GM12878 (cell line): ENCODE measurements at regions not wholly inside any gene's neighbourhood (a gene's known extent, or its start where the extent isn't known, plus 50 kb on each side); places are given as distances from the start of the nearest gene placed in this dataset.

Experiments
- ATAC-seq: fragments of 200-7000 bp; cut with Tn5 transposase; 3 replicates; pipeline ENCODE4 v1.9.1; 2020; ENCODE audit warnings: mild to moderate bottlenecking, moderate library complexity
- BruUV-seq: library from RNA; stranded (reverse); fragments of 400-500 nt; replicated peaks from 2 replicates; lab custom pipeline; 2021; lab: Mats Ljungman, UMichigan
- CTCF ChIA-PET: fragments of 300-600 bp; sonication (Branson Sonifier 250); formaldehyde crosslinking; extraction: SDS; loops from one replicate; lab custom pipeline; 2021; ENCODE audit warnings: inconsistent platforms; lab: Yijun Ruan, JAX
- POLR2A ChIA-PET: fragments of 350-600 bp; formaldehyde crosslinking; extraction: SDS; loops from one replicate; lab custom pipeline; 2021; ENCODE audit warnings: inconsistent platforms; lab: Charles Lee
- RAD21 ChIA-PET: fragments of 300-600 bp; sonication (Branson Sonifier 250); formaldehyde crosslinking; loops from one replicate; lab custom pipeline; 2023; ENCODE audit warnings: antibody characterized with exemption; ENCODE audit not compliant: unreplicated experiment; lab: Charles Lee
- SMC1A ChIA-PET: fragments of 300-600 bp; sonication (Branson Sonifier 250); formaldehyde crosslinking; loops from one replicate; lab custom pipeline; 2023; ENCODE audit not compliant: unreplicated experiment, uncharacterized antibody; lab: Charles Lee
- DNase-seq: peaks from one replicate; pipeline ENCODE4 v3.0.0-alpha.2; 2011; ENCODE audit warnings: low read depth, low spot score
- FAIRE-seq: peaks from 3 replicates; lab custom pipeline; 2011; peaks lifted over from hg19 to GRCh38; lab: Jason Lieb, UNC
- H2AFZ ChIP-seq: 2 replicates; pipeline ENCODE4 v1.6.0; 2011; ENCODE audit warnings: low read depth, low read length, control low read depth; ENCODE audit not compliant: control insufficient read depth
- H3K27ac ChIP-seq: 2 replicates; pipeline ENCODE4 v1.5.1; 2011; ENCODE audit warnings: control low read depth; ENCODE audit not compliant: control insufficient read depth, insufficient read depth
- H3K27me3 ChIP-seq, 2 experiments: replicated peaks in 1 of 2; 2 replicates each; pipeline versions ENCODE4 v1.6.0 to v1.6.1; 2011; ENCODE audit warnings: low read length in 1 of 2; ENCODE audit not compliant: control insufficient read depth in 2 of 2, insufficient read depth in 2 of 2
- H3K36me3 ChIP-seq, 2 experiments: 2 replicates each; pipeline ENCODE4 v1.5.1; 2011; ENCODE audit warnings: low read length in 1 of 2; ENCODE audit not compliant: control insufficient read depth in 2 of 2, insufficient read depth in 2 of 2
- H3K4me1 ChIP-seq: 2 replicates; pipeline ENCODE4 v1.6.1; 2011; ENCODE audit warnings: mild to moderate bottlenecking, low read length, moderate library complexity, mixed read lengths; ENCODE audit not compliant: control insufficient read depth, insufficient read depth
- H3K4me2 ChIP-seq: 2 replicates; pipeline ENCODE4 v1.6.0; 2011; ENCODE audit warnings: control low read depth; ENCODE audit not compliant: control insufficient read depth, insufficient read depth
- H3K4me3 ChIP-seq: fragments of 200-600 bp; sonication (generic); 2 replicates; pipeline ENCODE4 v1.5.1; 2016
- H3K79me2 ChIP-seq: 2 replicates; pipeline ENCODE4 v1.6.0; 2011; ENCODE audit warnings: low read length; ENCODE audit not compliant: control insufficient read depth, insufficient read depth
- H3K9ac ChIP-seq: 2 replicates; pipeline ENCODE4 v1.8.0; 2011; ENCODE audit warnings: low read length, control low read depth, mixed read lengths; ENCODE audit not compliant: control insufficient read depth, insufficient read depth
- H3K9me3 ChIP-seq: replicated peaks from 3 replicates; pipeline ENCODE4 v1.5.1; 2011; ENCODE audit warnings: mild to moderate bottlenecking, low read length; ENCODE audit not compliant: control insufficient read depth, insufficient read depth
- H4K20me1 ChIP-seq: 2 replicates; pipeline ENCODE4 v1.6.0; 2011; ENCODE audit not compliant: control insufficient read depth, insufficient read depth
- CBFB ChIP-seq: IDR thresholded peaks from 2 replicates; pipeline ENCODE4 v1.6.1; 2016; ENCODE audit warnings: antibody characterized with exemption, low read depth
- CREB1 ChIP-seq: IDR thresholded peaks from 2 replicates; pipeline ENCODE4 v1.6.1; 2012; ENCODE audit warnings: low read depth, mild to moderate bottlenecking, inconsistent platforms
- EZH2 ChIP-seq: IDR thresholded peaks from 2 replicates; pipeline ENCODE4 v1.6.1; 2012; ENCODE audit warnings: low read depth, mild to moderate bottlenecking, control low read depth, inconsistent platforms, low read length, borderline replicate concordance; ENCODE audit not compliant: control insufficient read depth
- IKZF2 ChIP-seq, 2 experiments: fragments of 450-650 bp; IDR thresholded peaks; 2 replicates each; pipeline ENCODE4 v1.6.1; 2017; ENCODE audit warnings: mild to moderate bottlenecking in 2 of 2, moderate library complexity in 2 of 2
- MEF2A ChIP-seq: IDR thresholded peaks from 2 replicates; pipeline ENCODE4 v1.6.1; 2011; ENCODE audit warnings: low read depth, mild to moderate bottlenecking, low read length, moderate library complexity; ENCODE audit not compliant: insufficient read depth
- MXI1 ChIP-seq: fragments of 150-350 bp; IDR thresholded peaks from 2 replicates; pipeline ENCODE4 v1.6.1; 2011; ENCODE audit warnings: low read depth, mild to moderate bottlenecking, inconsistent platforms, low read length, improper control_type of control experiment
- MYB ChIP-seq: fragments of 150-350 bp; IDR thresholded peaks from 2 replicates; pipeline ENCODE4 v1.6.1; 2014; ENCODE audit warnings: mild to moderate bottlenecking, low read depth, low read length, borderline replicate concordance
- MYC ChIP-seq: IDR thresholded peaks from 2 replicates; pipeline ENCODE4 v1.6.1; 2011; ENCODE audit warnings: mild to moderate bottlenecking, low read length, moderate library complexity, inconsistent platforms; ENCODE audit not compliant: insufficient read depth, insufficient replicate concordance, insufficient read length, severe bottlenecking
- NR2C1 ChIP-seq: fragments of 450-650 bp; IDR thresholded peaks from 2 replicates; pipeline ENCODE4 v1.6.1; 2017; ENCODE audit warnings: antibody characterized with exemption, mild to moderate bottlenecking, moderate library complexity
- RBBP5 ChIP-seq: fragments of 200-600 bp; sonication (generic); conservative IDR thresholded peaks from 2 replicates; pipeline ENCODE4 v1.6.1; 2016
- RFX5 ChIP-seq: IDR thresholded peaks from 2 replicates; pipeline ENCODE4 v1.6.1; 2011; ENCODE audit warnings: low read depth, low read length, improper control_type of control experiment
- SMAD5 ChIP-seq: IDR thresholded peaks from 2 replicates; pipeline ENCODE4 v1.6.1; 2016; ENCODE audit warnings: antibody characterized with exemption, low read depth
- TCF7 ChIP-seq: IDR thresholded peaks from 2 replicates; pipeline ENCODE4 v1.6.1; 2014; ENCODE audit warnings: antibody characterized with exemption, borderline replicate concordance
- ZSCAN29 ChIP-seq: fragments of 450-650 bp; IDR thresholded peaks from 2 replicates; pipeline ENCODE4 v1.6.1; 2017; ENCODE audit warnings: mild to moderate bottlenecking, moderate library complexity
- WGBS: methylation state at CpG from one replicate; pipeline ENCODE4 v1.1.6; 2016; ENCODE audit warnings: low lambda C conversion rate; ENCODE audit not compliant: insufficient replicate concordance, insufficient coverage; ENCODE audit errors: missing lambda C conversion rate; 5-methylcytosine and 5-hydroxymethylcytosine counted together
- in situ Hi-C: fragments of 300-500 bp; cut with MboI; formaldehyde crosslinking; loops from 9 replicates; pipeline ENCODE4 v1.14.3; 2018; ENCODE audit warnings: mixed read lengths
- intact Hi-C: fragments of 100-400 bp; cut with micrococcal nuclease; formaldehyde crosslinking; loops from one replicate; pipeline ENCODE4 v1.14.2; 2022; ENCODE audit not compliant: unreplicated experiment
- TF ChIP-seq, protein P1 (sequence below): fragments of 450-650 bp; IDR thresholded peaks from 2 replicates; pipeline ENCODE4 v1.6.1; 2016; ENCODE audit warnings: mild to moderate bottlenecking, moderate library complexity, borderline replicate concordance
- TF ChIP-seq, protein P2 (sequence below), 3 experiments: IDR thresholded peaks in 2 of 3; conservative IDR thresholded peaks in 1 of 3; 2 replicates each; pipeline ENCODE4 v1.5.1; 2011; ENCODE audit warnings: low read depth in 3 of 3, low read length in 3 of 3, mild to moderate bottlenecking in 3 of 3, control low read depth in 2 of 3, moderate library complexity in 2 of 3, inconsistent platforms in 1 of 3, mixed read lengths in 1 of 3; ENCODE audit not compliant: control insufficient read depth in 2 of 3, insufficient read depth in 1 of 3; ENCODE audit errors: extremely low read depth in 1 of 3
- TF ChIP-seq, protein P3 (sequence below): IDR thresholded peaks from 2 replicates; pipeline ENCODE4 v1.6.1; 2011; ENCODE audit warnings: mild to moderate bottlenecking, low read depth, low read length, moderate library complexity; ENCODE audit not compliant: insufficient replicate concordance

DNA sequence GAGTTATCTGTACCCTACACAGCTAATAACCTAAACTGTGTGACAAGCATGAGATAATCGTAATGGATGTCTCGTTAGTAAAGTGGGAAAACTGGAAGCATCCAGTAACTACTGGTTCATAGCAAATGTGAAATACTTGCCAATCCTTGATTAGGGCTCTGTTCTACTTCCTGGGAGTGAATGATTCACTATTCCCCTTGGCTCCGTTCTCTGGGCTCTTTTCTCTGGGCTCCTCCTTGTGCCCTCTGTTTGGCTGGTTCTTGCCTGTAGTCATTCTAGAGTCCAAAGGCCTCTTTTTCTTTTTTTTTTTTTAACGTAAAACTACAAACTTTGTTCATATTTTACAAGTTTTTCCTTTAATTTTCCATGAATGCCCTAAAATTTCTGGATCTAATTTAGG lies 465.8 kb upstream of the PLXNA2 start:
- ChIA-PET POLR2A (no interaction called here), CTCF (no interaction called here), SMC1A (no interaction called here), RAD21 (no interaction called here)
- FAIRE-seq (no peak), ATAC-seq (no peak), DNase-seq (no peak)
- Histone ChIP-seq H3K4me2 (no peak overlapping the region), H3K27me3 (no peaks in the 10 kb centered on the region), H3K27ac (no peak overlapping the region), H3K4me1 (no peaks in the 10 kb centered on the region), H3K9ac (no peak overlapping the region), H3K4me3 (no peak overlapping the region), H4K20me1 (no peaks in the 10 kb centered on the region), H3K9me3 (no peaks in the 10 kb centered on the region), H2AFZ (no peak overlapping the region), H3K79me2 (no peaks in the 10 kb centered on the region), H3K36me3 (no peaks in the 10 kb centered on the region)
- whole genome bisulfite sequencing, result 24% methylated on average over 4 of the region's 4 CpGs
- intact Hi-C loops (no loop called here), in situ Hi-C loops (no loop called here)
- BruUV-seq, result no TSS peak
- no peak for TF ChIP-seq NR2C1
- TF ChIP-seq, protein P1, sequence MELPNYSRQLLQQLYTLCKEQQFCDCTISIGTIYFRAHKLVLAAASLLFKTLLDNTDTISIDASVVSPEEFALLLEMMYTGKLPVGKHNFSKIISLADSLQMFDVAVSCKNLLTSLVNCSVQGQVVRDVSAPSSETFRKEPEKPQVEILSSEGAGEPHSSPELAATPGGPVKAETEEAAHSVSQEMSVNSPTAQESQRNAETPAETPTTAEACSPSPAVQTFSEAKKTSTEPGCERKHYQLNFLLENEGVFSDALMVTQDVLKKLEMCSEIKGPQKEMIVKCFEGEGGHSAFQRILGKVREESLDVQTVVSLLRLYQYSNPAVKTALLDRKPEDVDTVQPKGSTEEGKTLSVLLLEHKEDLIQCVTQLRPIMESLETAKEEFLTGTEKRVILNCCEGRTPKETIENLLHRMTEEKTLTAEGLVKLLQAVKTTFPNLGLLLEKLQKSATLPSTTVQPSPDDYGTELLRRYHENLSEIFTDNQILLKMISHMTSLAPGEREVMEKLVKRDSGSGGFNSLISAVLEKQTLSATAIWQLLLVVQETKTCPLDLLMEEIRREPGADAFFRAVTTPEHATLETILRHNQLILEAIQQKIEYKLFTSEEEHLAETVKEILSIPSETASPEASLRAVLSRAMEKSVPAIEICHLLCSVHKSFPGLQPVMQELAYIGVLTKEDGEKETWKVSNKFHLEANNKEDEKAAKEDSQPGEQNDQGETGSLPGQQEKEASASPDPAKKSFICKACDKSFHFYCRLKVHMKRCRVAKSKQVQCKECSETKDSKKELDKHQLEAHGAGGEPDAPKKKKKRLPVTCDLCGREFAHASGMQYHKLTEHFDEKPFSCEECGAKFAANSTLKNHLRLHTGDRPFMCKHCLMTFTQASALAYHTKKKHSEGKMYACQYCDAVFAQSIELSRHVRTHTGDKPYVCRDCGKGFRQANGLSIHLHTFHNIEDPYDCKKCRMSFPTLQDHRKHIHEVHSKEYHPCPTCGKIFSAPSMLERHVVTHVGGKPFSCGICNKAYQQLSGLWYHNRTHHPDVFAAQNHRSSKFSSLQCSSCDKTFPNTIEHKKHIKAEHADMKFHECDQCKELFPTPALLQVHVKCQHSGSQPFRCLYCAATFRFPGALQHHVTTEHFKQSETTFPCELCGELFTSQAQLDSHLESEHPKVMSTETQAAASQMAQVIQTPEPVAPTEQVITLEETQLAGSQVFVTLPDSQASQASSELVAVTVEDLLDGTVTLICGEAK, result no peak
- no peak for TF ChIP-seq RFX5
- no peak for TF ChIP-seq CREB1
- TF ChIP-seq MXI1, result no peak
- no peak for TF ChIP-seq MEF2A
- no peak for TF ChIP-seq SMAD5
- TF ChIP-seq MYC, result no peak
- TF ChIP-seq TCF7, result no peak
- TF ChIP-seq, protein P2, sequence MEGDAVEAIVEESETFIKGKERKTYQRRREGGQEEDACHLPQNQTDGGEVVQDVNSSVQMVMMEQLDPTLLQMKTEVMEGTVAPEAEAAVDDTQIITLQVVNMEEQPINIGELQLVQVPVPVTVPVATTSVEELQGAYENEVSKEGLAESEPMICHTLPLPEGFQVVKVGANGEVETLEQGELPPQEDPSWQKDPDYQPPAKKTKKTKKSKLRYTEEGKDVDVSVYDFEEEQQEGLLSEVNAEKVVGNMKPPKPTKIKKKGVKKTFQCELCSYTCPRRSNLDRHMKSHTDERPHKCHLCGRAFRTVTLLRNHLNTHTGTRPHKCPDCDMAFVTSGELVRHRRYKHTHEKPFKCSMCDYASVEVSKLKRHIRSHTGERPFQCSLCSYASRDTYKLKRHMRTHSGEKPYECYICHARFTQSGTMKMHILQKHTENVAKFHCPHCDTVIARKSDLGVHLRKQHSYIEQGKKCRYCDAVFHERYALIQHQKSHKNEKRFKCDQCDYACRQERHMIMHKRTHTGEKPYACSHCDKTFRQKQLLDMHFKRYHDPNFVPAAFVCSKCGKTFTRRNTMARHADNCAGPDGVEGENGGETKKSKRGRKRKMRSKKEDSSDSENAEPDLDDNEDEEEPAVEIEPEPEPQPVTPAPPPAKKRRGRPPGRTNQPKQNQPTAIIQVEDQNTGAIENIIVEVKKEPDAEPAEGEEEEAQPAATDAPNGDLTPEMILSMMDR (IDR thresholded peaks at IDR 0.05 in 2 of 3, conservative IDR thresholded peaks at IDR 0.05 in 1 of 3; ENCODE audit: control insufficient read depth in 2 of 3, extremely low read depth in 1 of 3, insufficient read depth in 1 of 3, low read depth in 3 of 3, low read length in 3 of 3), result no peak
- no peak for TF ChIP-seq IKZF2 (IDR thresholded peaks at IDR 0.05)
- TF ChIP-seq RBBP5, result no peak
- no peak for TF ChIP-seq EZH2
- TF ChIP-seq MYB, result no peak
- TF ChIP-seq ZSCAN29, result no peak
- TF ChIP-seq, protein P3, sequence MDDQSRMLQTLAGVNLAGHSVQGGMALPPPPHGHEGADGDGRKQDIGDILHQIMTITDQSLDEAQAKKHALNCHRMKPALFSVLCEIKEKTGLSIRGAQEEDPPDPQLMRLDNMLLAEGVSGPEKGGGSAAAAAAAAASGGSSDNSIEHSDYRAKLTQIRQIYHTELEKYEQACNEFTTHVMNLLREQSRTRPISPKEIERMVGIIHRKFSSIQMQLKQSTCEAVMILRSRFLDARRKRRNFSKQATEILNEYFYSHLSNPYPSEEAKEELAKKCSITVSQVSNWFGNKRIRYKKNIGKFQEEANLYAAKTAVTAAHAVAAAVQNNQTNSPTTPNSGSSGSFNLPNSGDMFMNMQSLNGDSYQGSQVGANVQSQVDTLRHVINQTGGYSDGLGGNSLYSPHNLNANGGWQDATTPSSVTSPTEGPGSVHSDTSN, result no peak
- TF ChIP-seq CBFB, result no peak
